HepG2 (cell line): ENCODE measurements at regions not wholly inside any gene's neighbourhood (a gene's known extent, or its start where the extent isn't known, plus 50 kb on each side); places are given as distances from the start of the nearest gene placed in this dataset.
A peak's percentile ranks its signal among the peaks of the same experiment; 100 is the strongest.

ENCODE experiments used
- ATAC-seq: fragments of 200-7000 bp; cut with Tn5 transposase; 3 replicates; pipeline ENCODE4 v1.9.1; 2020; ENCODE audit warnings: mild to moderate bottlenecking, moderate library complexity
- BruUV-seq: library from RNA; stranded (reverse); fragments of 400-500 nt; replicated peaks from 2 replicates; lab custom pipeline; 2021; lab: Mats Ljungman, UMichigan
- CTCF ChIA-PET: fragments of 300-600 bp; formaldehyde crosslinking; extraction: SDS; loops from one replicate; lab custom pipeline; 2021; ENCODE audit warnings: low total read pairs, inconsistent platforms, low intra/inter-chr PET ratio; lab: Yijun Ruan, JAX
- POLR2A ChIA-PET: fragments of 350-600 bp; sonication (Branson Sonifier 250); formaldehyde crosslinking; loops from one replicate; lab custom pipeline; 2020; ENCODE audit warnings: antibody characterized with exemption, inconsistent platforms; lab: Yijun Ruan, JAX
- DNase-seq: peaks from one replicate; pipeline ENCODE4 v3.0.0-alpha.2; 2015; ENCODE audit warnings: low spot score
- FAIRE-seq: peaks from 3 replicates; lab custom pipeline; 2011; peaks lifted over from hg19 to GRCh38; lab: Jason Lieb, UNC
- H2AFZ ChIP-seq: one replicate; pipeline ENCODE4 v1.6.1; 2011; ENCODE audit warnings: low read length, inconsistent platforms
- H3K27ac ChIP-seq: fragments of 300-600 bp; 3 replicates; pipeline ENCODE4 v1.8.0; 2011; ENCODE audit warnings: mixed run types, mild to moderate bottlenecking, mixed read lengths, low read length, inconsistent platforms; ENCODE audit not compliant: insufficient read depth; ENCODE audit errors: extremely low read length
- H3K27me3 ChIP-seq, 2 experiments: fragments of 200-600 bp in 1 of 2; 2 replicates in 1 of 2; 3 replicates in 1 of 2; pipeline versions ENCODE4 v1.6.0 to v1.8.0; 2011; ENCODE audit warnings: low read length in 2 of 2, mild to moderate bottlenecking in 2 of 2, moderate library complexity in 2 of 2, inconsistent platforms in 1 of 2; ENCODE audit not compliant: insufficient read depth in 2 of 2, control insufficient read depth in 1 of 2
- H3K36me3 ChIP-seq, 2 experiments: fragments of 200-600 bp in 1 of 2; replicated peaks in 1 of 2; 2 replicates in 1 of 2; 3 replicates in 1 of 2; pipeline versions ENCODE4 v1.5.1 to v1.8.0; 2011; ENCODE audit warnings: low read length in 2 of 2, inconsistent platforms in 1 of 2; ENCODE audit not compliant: insufficient read depth in 2 of 2, control insufficient read depth in 1 of 2
- H3K4me1 ChIP-seq: 2 replicates; pipeline ENCODE4 v1.5.1; 2012; ENCODE audit warnings: low read length, inconsistent platforms; ENCODE audit not compliant: insufficient read depth
- H3K4me2 ChIP-seq: 2 replicates; pipeline ENCODE4 v1.6.0; 2011; ENCODE audit warnings: low read depth, low read length, inconsistent platforms
- H3K4me3 ChIP-seq, 3 experiments: fragments of 200-600 bp in 1 of 3; sonication (generic), shearing (Covaris generic) in 1 of 3; replicated peaks in 1 of 3; 2 replicates each; pipeline ENCODE4 v1.5.1; 2011 to 2016; ENCODE audit warnings: low read length in 3 of 3, inconsistent platforms in 2 of 3, low read depth in 2 of 3, mild to moderate bottlenecking in 2 of 3, control low read depth in 1 of 3, mixed read lengths in 1 of 3; ENCODE audit not compliant: insufficient read depth in 1 of 3
- H3K79me2 ChIP-seq: one replicate; pipeline ENCODE4 v1.6.1; 2011; ENCODE audit warnings: low read length, inconsistent platforms; ENCODE audit not compliant: insufficient read depth
- H3K9ac ChIP-seq: 2 replicates; pipeline ENCODE4 v1.6.0; 2011; ENCODE audit warnings: mild to moderate bottlenecking, low read depth, low read length, inconsistent platforms; ENCODE audit not compliant: insufficient read depth
- H3K9me3 ChIP-seq: 2 replicates; pipeline ENCODE4 v1.5.1; 2012; ENCODE audit warnings: mild to moderate bottlenecking, low read length
- H4K20me1 ChIP-seq: 2 replicates; pipeline ENCODE4 v1.6.0; 2011; ENCODE audit warnings: inconsistent platforms, mild to moderate bottlenecking, low read length, moderate library complexity; ENCODE audit not compliant: insufficient read depth
- ATF7 ChIP-seq, 2 experiments: fragments of 450-650 bp in 1 of 2; sonication (generic) in 1 of 2; formaldehyde crosslinking in 1 of 2; IDR thresholded peaks; 2 replicates each; pipeline versions ENCODE4 v1.4.0 to v1.6.1; 2016 to 2020; ENCODE audit warnings: antibody characterized with exemption in 1 of 2, mild to moderate bottlenecking in 1 of 2, missing genetic modification reagents in 1 of 2
- CREB1 ChIP-seq, 2 experiments: fragments of 450-650 bp in 1 of 2; IDR thresholded peaks; 2 replicates each; pipeline ENCODE4 v1.6.1; 2016 to 2017; ENCODE audit warnings: control low read depth in 1 of 2, mild to moderate bottlenecking in 1 of 2, missing compliant biosample characterization in 1 of 2, missing genetic modification characterization in 1 of 2
- HMGA1 ChIP-seq: sonication (generic); formaldehyde crosslinking; conservative IDR thresholded peaks from 2 replicates; pipeline ENCODE4 v1.4.0; 2020; ENCODE audit warnings: missing genetic modification reagents
- MZF1 ChIP-seq: sonication (generic); formaldehyde crosslinking; IDR thresholded peaks from 2 replicates; pipeline ENCODE4 v1.8.1; 2023; ENCODE audit warnings: mild to moderate bottlenecking, missing genetic modification reagents, borderline replicate concordance
- ZNF136 ChIP-seq: sonication (generic); formaldehyde crosslinking; IDR thresholded peaks from 2 replicates; pipeline ENCODE4 v1.8.1; 2022; ENCODE audit warnings: low read depth, mild to moderate bottlenecking, moderate library complexity, missing genetic modification reagents
- ZNF33B ChIP-seq: sonication (generic); formaldehyde crosslinking; IDR thresholded peaks from 2 replicates; pipeline ENCODE4 v1.5.1; 2020; ENCODE audit warnings: mild to moderate bottlenecking, missing genetic modification reagents
- ZNF790 ChIP-seq: sonication (generic); formaldehyde crosslinking; IDR thresholded peaks from 2 replicates; pipeline ENCODE4 v1.8.0; 2022; ENCODE audit warnings: missing genetic modification reagents, mild to moderate bottlenecking, borderline replicate concordance
- WGBS: methylation state at CpG from one replicate; pipeline ENCODE4 v1.1.6; 2017; ENCODE audit warnings: low lambda C conversion rate; 5-methylcytosine and 5-hydroxymethylcytosine counted together
- in situ Hi-C: cut with HindIII; loops from 2 replicates; pipeline ENCODE4 v1.10.0; 2017; ENCODE audit warnings: low pct_unique_long_range_greater_than_20kb; ENCODE audit not compliant: extremely low pct_ligation_motif_present
- intact Hi-C: fragments of 100-400 bp; cut with micrococcal nuclease; formaldehyde crosslinking; loops from one replicate; pipeline ENCODE4 v1.10.0; 2022; ENCODE audit not compliant: unreplicated experiment
- TF ChIP-seq, protein P1 (sequence below): sonication (generic); formaldehyde crosslinking; conservative IDR thresholded peaks from 2 replicates; pipeline ENCODE4 v1.5.0; 2020; ENCODE audit warnings: missing genetic modification reagents

DNA sequence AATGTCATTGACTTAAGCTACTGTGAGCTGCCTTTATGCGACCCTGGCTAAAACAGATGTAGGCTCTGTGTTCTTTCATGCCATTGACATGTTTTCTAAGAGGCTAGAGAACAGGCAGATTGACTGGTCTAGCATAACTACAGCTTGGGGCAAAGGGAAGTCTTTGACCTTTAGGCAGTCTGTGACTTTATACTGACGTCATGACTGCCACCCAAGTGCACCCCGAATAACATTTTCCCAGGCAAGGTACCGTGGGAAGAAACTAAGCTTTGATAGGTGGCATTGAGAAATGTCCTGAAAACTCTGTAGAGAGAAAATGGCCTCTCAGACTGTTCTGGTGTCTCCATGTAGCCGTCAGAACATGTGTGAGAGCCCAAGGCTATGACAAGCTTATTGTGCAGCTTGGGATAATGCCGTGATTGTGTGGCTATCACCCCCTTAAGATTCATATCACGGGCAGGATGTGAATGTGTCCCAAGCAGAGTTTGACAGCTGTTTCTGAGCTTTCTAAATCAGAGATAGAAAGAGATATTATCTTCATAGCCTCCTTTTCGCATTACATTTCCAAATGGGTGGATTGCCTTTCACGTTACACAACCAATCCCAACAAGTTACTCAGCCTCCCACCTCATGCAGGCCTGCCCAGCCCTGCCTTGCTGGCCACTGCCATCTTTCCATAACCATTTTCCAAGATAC, 672.2 kb upstream of the ACVR2A start:
- no peaks in the 10 kb centered on the region for H3K4me1 ChIP-seq
- peaks cover 11% of the 10 kb centered on the region for H3K9me3 ChIP-seq
- no peak overlapping the region for H3K9ac ChIP-seq
- no peak overlapping the region for H3K27ac ChIP-seq
- TF ChIP-seq ATF7 (IDR thresholded peaks at IDR 0.05) (peak; percentile 85), ATF7 (CRISPR knock-in tag; IDR thresholded peaks at IDR 0.05) (no peak), CREB1 (IDR thresholded peaks at IDR 0.05) (peak; percentile 88), CREB1 (CRISPR knock-in tag; IDR thresholded peaks at IDR 0.05) (no peak), MZF1 (CRISPR knock-in tag) (no peak)
- no peaks in the 10 kb centered on the region for H3K36me3 ChIP-seq
- intact Hi-C loops (no loop called here), in situ Hi-C loops (no loop called here)
- no TSS peak for BruUV-seq
- ATAC-seq: no peak; the same call in 2 of the 3 replicates
- no peak overlapping the region for H3K4me3 ChIP-seq
- H2AFZ ChIP-seq: no peak overlapping the region
- no peak for FAIRE-seq
- WGBS: 12% methylated on average over 9 of the region's 9 CpGs
- no peaks in the 10 kb centered on the region for H4K20me1 ChIP-seq
- no peaks in the 10 kb centered on the region for H3K79me2 ChIP-seq
- CTCF ChIA-PET: no interaction called here
- H3K27me3 ChIP-seq: no peaks in the 10 kb centered on the region
- POLR2A ChIA-PET: no interaction called here
- no peak for DNase-seq
- H3K4me2 ChIP-seq: no peak overlapping the region

DNA sequence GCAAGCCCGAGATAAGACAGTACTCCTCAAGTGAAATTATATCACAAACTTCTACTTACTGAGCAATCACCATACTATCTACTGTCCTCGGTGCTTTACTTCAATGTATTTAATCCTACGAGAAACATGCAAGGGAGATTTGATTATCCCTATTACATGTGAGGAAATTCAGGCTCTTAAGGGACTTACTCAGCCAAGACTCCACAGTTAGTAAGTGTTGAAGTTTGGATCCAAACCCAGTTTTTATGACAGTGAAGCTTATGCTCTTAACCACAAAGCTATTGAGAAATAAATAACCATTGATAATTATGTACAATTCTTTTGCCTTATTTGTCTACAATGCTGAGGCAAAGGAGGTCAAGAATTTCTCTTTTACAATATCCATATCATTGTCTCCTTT, 672.9 kb upstream of the ACVR2A start:
- no peaks in the 10 kb centered on the region for H3K79me2 ChIP-seq
- H3K27me3 ChIP-seq: no peaks in the 10 kb centered on the region
- ChIA-PET POLR2A (no interaction called here), CTCF (no interaction called here)
- in situ Hi-C loops (no loop called here), intact Hi-C loops (no loop called here)
- no peak overlapping the region for H3K27ac ChIP-seq
- no peaks in the 10 kb centered on the region for H3K4me1 ChIP-seq
- no peak overlapping the region for H3K4me3 ChIP-seq
- no peak overlapping the region for H2AFZ ChIP-seq
- DNase-seq: no peak
- no peak overlapping the region for H3K4me2 ChIP-seq
- no peak for ATAC-seq
- no peaks in the 10 kb centered on the region for H3K36me3 ChIP-seq
- no peak for FAIRE-seq
- TF ChIP-seq HMGA1 (CRISPR knock-in tag) (no peak), ZNF790 (CRISPR knock-in tag) (no peak), ZNF33B (CRISPR knock-in tag) (no peak), ZNF136 (CRISPR knock-in tag) (no peak)
- TF ChIP-seq, protein P1, sequence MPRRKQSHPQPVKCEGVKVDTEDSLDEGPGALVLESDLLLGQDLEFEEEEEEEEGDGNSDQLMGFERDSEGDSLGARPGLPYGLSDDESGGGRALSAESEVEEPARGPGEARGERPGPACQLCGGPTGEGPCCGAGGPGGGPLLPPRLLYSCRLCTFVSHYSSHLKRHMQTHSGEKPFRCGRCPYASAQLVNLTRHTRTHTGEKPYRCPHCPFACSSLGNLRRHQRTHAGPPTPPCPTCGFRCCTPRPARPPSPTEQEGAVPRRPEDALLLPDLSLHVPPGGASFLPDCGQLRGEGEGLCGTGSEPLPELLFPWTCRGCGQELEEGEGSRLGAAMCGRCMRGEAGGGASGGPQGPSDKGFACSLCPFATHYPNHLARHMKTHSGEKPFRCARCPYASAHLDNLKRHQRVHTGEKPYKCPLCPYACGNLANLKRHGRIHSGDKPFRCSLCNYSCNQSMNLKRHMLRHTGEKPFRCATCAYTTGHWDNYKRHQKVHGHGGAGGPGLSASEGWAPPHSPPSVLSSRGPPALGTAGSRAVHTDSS (CRISPR knock-in tag): no peak
- WGBS: 3% methylated on average over 3 of the region's 3 CpGs
- no peak overlapping the region for H3K9ac ChIP-seq
- no TSS peak for BruUV-seq
- H3K9me3 ChIP-seq: peaks cover 11% of the 10 kb centered on the region
- H4K20me1 ChIP-seq: no peaks in the 10 kb centered on the region
